ENCODE measurements at regions not wholly inside any gene's neighbourhood (a gene's known extent, or its start where the extent isn't known, plus 50 kb on each side); places are given as distances from the start of the nearest gene placed in this dataset.

GRCh38 chr18:79596446-79597175 lies 83.0 kb upstream of the CTDP1 start:
- no peaks in the 10 kb centered on the region for H3K36me3 ChIP-seq (ENCODE audit: control insufficient read depth, insufficient read depth, low read length)
- no peaks in the 10 kb centered on the region for H3K9me3 ChIP-seq (replicated peaks; ENCODE audit: control insufficient read depth, low read depth, low read length)
- no peak overlapping the region for H3K27ac ChIP-seq (ENCODE audit: low read length)
- H3K4me1 ChIP-seq (ENCODE audit: control insufficient read depth, insufficient read depth, low read length) = peaks cover 5% of the 10 kb centered on the region
- whole genome bisulfite sequencing (ENCODE audit: insufficient coverage) = 90% methylated on average over 8 of the region's 27 CpGs
- H3K27me3 ChIP-seq (ENCODE audit: control insufficient read depth, insufficient read depth, low read length) = peaks cover 39% of the 10 kb centered on the region
- no peak for DNase-seq
- no peak overlapping the region for H3K4me3 ChIP-seq (ENCODE audit: low read length)

DNA sequence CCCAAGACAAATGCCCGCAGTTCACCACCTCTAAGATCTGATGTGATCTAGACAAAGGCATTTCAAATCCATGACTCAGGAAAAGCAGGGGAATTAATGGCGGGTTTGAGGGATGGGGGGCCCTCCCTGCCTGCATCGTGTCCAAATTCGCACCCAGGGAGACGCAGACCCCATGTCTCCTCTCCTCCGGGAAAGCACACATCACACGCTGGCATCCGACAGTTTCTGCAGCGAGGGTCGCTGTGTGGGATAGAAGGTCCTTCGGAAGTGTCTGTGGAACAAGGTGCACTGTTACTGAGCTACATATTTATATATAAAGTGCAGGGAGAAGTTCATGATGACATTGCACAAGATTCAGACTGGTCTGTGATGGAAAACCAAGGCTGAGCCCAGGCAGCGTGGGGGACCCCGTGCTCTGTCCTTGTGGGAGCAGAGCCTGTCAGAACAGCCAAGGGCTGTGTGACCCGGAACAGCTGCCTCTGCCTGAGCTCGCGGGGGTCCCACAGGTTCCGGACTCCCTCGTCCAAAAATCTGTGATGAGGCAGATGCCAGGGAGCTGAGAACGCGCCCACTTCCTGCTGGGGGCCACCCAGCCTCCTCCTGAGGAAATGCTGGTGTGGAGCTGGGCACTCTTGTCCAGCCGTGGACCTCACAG lies 82.3 kb upstream of the CTDP1 start:
- H3K36me3 ChIP-seq (ENCODE audit: control insufficient read depth, insufficient read depth, low read length) = no peaks in the 10 kb centered on the region
- no peak overlapping the region for H3K27ac ChIP-seq (ENCODE audit: low read length)
- no peak overlapping the region for H3K4me3 ChIP-seq (ENCODE audit: low read length)
- DNase-seq = no peak
- peaks cover 39% of the 10 kb centered on the region for H3K27me3 ChIP-seq (ENCODE audit: control insufficient read depth, insufficient read depth, low read length)
- H3K4me1 ChIP-seq (ENCODE audit: control insufficient read depth, insufficient read depth, low read length) = peaks cover 5% of the 10 kb centered on the region
- no peaks in the 10 kb centered on the region for H3K9me3 ChIP-seq (replicated peaks; ENCODE audit: control insufficient read depth, low read depth, low read length)
- whole genome bisulfite sequencing (ENCODE audit: insufficient coverage) = 62% methylated on average over 8 of the region's 21 CpGs

DNA sequence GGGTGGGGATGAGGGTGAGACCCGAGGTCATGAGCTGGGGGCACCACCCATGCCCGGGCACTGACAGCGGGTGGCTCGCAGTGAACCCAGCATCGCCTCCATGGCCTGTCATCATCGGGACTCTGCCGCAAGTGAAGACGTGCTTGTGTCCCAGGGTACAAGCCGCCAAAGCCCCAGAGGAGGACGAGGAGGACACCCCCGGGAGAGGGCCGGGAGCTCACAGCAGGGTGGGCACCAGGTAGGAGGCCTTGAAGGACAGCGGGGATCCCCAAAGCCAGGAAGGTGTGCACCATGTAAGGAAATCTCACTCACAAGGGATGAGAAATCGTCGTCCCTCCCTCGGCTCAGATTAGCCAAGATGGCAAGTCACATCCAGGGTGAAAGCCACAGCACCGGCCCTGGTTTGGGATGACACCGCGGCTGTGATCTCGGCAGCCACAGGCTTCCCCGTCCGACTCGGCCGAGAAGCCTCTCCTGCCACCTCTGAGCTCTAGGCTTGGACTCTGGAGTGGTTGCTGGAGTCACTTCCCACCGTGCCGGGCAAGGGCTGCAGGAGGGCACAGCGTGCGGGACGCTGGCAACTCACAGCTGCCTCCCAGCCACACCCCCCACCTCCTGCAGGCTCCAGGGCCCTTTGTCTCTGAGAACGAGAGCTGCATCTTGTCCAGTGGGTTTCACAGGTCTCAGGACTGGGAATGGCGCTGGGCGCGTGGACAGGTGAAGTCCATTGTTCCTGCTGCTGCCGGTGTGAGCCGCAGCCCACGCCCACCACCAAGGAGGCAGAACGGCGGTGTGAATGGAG lies 81.6 kb upstream of the CTDP1 start:
- Histone ChIP-seq H3K27me3 (ENCODE audit: control insufficient read depth, insufficient read depth, low read length) (peaks cover 39% of the 10 kb centered on the region), H3K4me1 (ENCODE audit: control insufficient read depth, insufficient read depth, low read length) (peaks cover 10% of the 10 kb centered on the region), H3K27ac (ENCODE audit: low read length) (no peak overlapping the region), H3K4me3 (ENCODE audit: low read length) (no peak overlapping the region), H3K9me3 (replicated peaks; ENCODE audit: control insufficient read depth, low read depth, low read length) (no peaks in the 10 kb centered on the region), H3K36me3 (ENCODE audit: control insufficient read depth, insufficient read depth, low read length) (no peaks in the 10 kb centered on the region)
- WGBS (ENCODE audit: insufficient coverage) = 87% methylated on average over 30 of the region's 38 CpGs
- no peak for DNase-seq

- Histone ChIP-seq H3K27me3 (ENCODE audit: control insufficient read depth, insufficient read depth, low read length) (peaks cover 39% of the 10 kb centered on the region), H3K4me3 (ENCODE audit: low read length) (no peak overlapping the region), H3K27ac (ENCODE audit: low read length) (no peak overlapping the region), H3K36me3 (ENCODE audit: control insufficient read depth, insufficient read depth, low read length) (no peaks in the 10 kb centered on the region), H3K9me3 (replicated peaks; ENCODE audit: control insufficient read depth, low read depth, low read length) (no peaks in the 10 kb centered on the region), H3K4me1 (ENCODE audit: control insufficient read depth, insufficient read depth, low read length) (peaks cover 15% of the 10 kb centered on the region)
- no peak for DNase-seq
- WGBS (ENCODE audit: insufficient coverage) = 68% methylated on average over 13 of the region's 20 CpGs
Measured at GRCh38 chr18:79598633-79599175, 80.9 kb upstream of the CTDP1 start.

- H3K27ac ChIP-seq (ENCODE audit: low read length) = no peak overlapping the region
- H3K4me1 ChIP-seq (ENCODE audit: control insufficient read depth, insufficient read depth, low read length) = peaks cover 15% of the 10 kb centered on the region
- 50% methylated on average over 12 of the region's 19 CpGs for WGBS (ENCODE audit: insufficient coverage)
- DNase-seq = no peak
- no peak overlapping the region for H3K4me3 ChIP-seq (ENCODE audit: low read length)
- H3K9me3 ChIP-seq (replicated peaks; ENCODE audit: control insufficient read depth, low read depth, low read length) = no peaks in the 10 kb centered on the region
- no peaks in the 10 kb centered on the region for H3K36me3 ChIP-seq (ENCODE audit: control insufficient read depth, insufficient read depth, low read length)
- H3K27me3 ChIP-seq (ENCODE audit: control insufficient read depth, insufficient read depth, low read length) = peaks cover 37% of the 10 kb centered on the region
Measured at GRCh38 chr18:79599441-79599931, 80.1 kb upstream of the CTDP1 start.

DNA sequence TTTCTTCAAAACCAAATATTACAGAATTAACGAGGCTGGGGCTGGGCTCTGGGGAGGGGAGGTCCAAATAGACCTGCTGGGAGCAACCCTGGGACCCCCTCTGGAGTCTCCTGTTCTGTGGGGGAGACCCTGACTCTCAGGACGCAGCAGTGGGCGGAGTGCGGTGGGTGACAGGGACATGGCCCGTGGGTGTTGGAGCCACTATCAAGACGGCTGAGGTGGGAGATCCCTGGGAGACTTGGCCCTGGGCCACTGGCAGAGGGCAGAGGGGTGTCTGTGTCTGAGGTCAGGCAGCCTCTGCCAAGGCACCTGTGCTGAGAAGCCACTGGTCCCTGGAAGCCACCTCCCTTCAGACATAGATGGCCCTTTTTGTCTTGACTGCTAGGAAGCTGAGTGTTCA lies 79.5 kb upstream of the CTDP1 start:
- no peaks in the 10 kb centered on the region for H3K9me3 ChIP-seq (replicated peaks; ENCODE audit: control insufficient read depth, low read depth, low read length)
- peaks cover 37% of the 10 kb centered on the region for H3K27me3 ChIP-seq (ENCODE audit: control insufficient read depth, insufficient read depth, low read length)
- H3K36me3 ChIP-seq (ENCODE audit: control insufficient read depth, insufficient read depth, low read length) = no peaks in the 10 kb centered on the region
- WGBS (ENCODE audit: insufficient coverage) = 70% methylated on average over 6 of the region's 6 CpGs
- no peak for DNase-seq
- H3K4me1 ChIP-seq (ENCODE audit: control insufficient read depth, insufficient read depth, low read length) = peaks cover 15% of the 10 kb centered on the region
- no peak overlapping the region for H3K27ac ChIP-seq (ENCODE audit: low read length)
- H3K4me3 ChIP-seq (ENCODE audit: low read length) = no peak overlapping the region

DNA sequence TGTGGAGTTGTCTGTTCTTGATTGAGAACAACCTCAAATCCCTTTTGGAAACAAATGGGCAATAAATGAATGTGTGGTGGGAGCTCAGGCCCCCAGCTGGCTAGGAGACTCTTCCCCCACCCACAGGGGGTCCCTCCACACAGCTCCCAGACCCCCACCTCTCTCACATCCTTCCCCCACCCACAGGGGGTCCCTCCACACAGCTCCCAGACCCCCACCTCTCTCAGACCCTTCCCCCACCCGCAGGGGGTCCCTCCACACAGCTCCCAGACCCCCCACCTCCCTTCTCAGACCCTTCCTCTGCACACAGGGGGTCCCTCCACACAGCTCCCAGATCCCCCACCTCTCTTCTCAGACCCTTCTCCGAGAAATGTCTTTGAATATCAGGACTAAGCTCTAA lies 79.0 kb upstream of the CTDP1 start:
- 80% methylated on average over 1 of the region's 2 CpGs for WGBS (ENCODE audit: insufficient coverage)
- no peak overlapping the region for H3K4me3 ChIP-seq (ENCODE audit: low read length)
- peaks cover 18% of the 10 kb centered on the region for H3K4me1 ChIP-seq (ENCODE audit: control insufficient read depth, insufficient read depth, low read length)
- no peaks in the 10 kb centered on the region for H3K9me3 ChIP-seq (replicated peaks; ENCODE audit: control insufficient read depth, low read depth, low read length)
- no peaks in the 10 kb centered on the region for H3K36me3 ChIP-seq (ENCODE audit: control insufficient read depth, insufficient read depth, low read length)
- H3K27ac ChIP-seq (ENCODE audit: low read length) = no peak overlapping the region
- H3K27me3 ChIP-seq (ENCODE audit: control insufficient read depth, insufficient read depth, low read length) = peaks cover 37% of the 10 kb centered on the region
- DNase-seq = no peak

DNA sequence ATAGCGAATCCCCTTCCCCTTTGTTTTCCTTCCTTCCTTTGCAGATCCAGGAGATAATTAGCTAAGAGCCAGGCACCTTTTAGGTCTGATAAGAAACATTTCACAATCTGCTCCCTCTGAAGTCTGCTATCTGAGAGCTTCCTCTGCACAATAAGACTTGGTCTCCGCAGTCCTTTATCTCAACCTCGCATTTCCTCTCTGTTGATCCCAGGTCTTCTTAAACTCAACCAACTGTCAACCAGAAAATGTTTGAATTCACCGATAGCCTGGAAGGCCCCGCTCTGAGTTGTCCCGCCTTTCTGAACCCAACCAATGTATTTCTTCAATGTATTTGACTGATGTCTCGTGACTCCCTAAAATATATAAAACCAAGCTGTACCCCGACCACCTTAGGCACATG lies 78.4 kb upstream of the CTDP1 start:
- Histone ChIP-seq H3K36me3 (ENCODE audit: control insufficient read depth, insufficient read depth, low read length) (no peaks in the 10 kb centered on the region), H3K4me1 (ENCODE audit: control insufficient read depth, insufficient read depth, low read length) (peaks cover 19% of the 10 kb centered on the region), H3K4me3 (ENCODE audit: low read length) (no peak overlapping the region), H3K9me3 (replicated peaks; ENCODE audit: control insufficient read depth, low read depth, low read length) (no peaks in the 10 kb centered on the region), H3K27ac (ENCODE audit: low read length) (no peak overlapping the region), H3K27me3 (ENCODE audit: control insufficient read depth, insufficient read depth, low read length) (peaks cover 32% of the 10 kb centered on the region)
- DNase-seq = no peak
- WGBS (ENCODE audit: insufficient coverage) = 62% methylated on average over 5 of the region's 8 CpGs

- H3K4me3 ChIP-seq (ENCODE audit: low read length) = no peak overlapping the region
- no peak overlapping the region for H3K27ac ChIP-seq (ENCODE audit: low read length)
- peaks cover 13% of the 10 kb centered on the region for H3K27me3 ChIP-seq (ENCODE audit: control insufficient read depth, insufficient read depth, low read length)
- H3K9me3 ChIP-seq (replicated peaks; ENCODE audit: control insufficient read depth, low read depth, low read length) = no peaks in the 10 kb centered on the region
- no peaks in the 10 kb centered on the region for H3K36me3 ChIP-seq (ENCODE audit: control insufficient read depth, insufficient read depth, low read length)
- no peak for DNase-seq
- WGBS (ENCODE audit: insufficient coverage) = 90% methylated on average over 33 of the region's 37 CpGs
- peaks cover 19% of the 10 kb centered on the region for H3K4me1 ChIP-seq (ENCODE audit: control insufficient read depth, insufficient read depth, low read length)
Measured at GRCh38 chr18:79603321-79604204, 76.0 kb upstream of the CTDP1 start.
